Adrenal gland (tissue), 9 donors: ENCODE measurements at regions not wholly inside any gene's neighbourhood (a gene's known extent, or its start where the extent isn't known, plus 50 kb on each side); places are given as distances from the start of the nearest gene placed in this dataset.

Source experiments
- DNase-seq, 7 donors: peaks; one replicate each; pipeline ENCODE4 v3.0.0-alpha.2; 2019 to 2020
- H3K27ac ChIP-seq, 5 donors: fragments of 200-600 bp; sonication (generic) in 4 of 5; 1 replicate in 3 of 5; 2 replicates in 2 of 5; pipeline versions ENCODE4 v1.5.1 to v1.8.0; 2016 to 2020; ENCODE audit warnings: mild to moderate bottlenecking in 1 of 5
- H3K27me3 ChIP-seq: fragments of 200-600 bp; 2 replicates; pipeline ENCODE4 v1.8.0; 2021
- H3K36me3 ChIP-seq, 2 donors: fragments of 200-600 bp; replicated peaks in 1 of 2; 1 replicate in 1 of 2; 2 replicates in 1 of 2; pipeline versions ENCODE4 v1.5.1 to v1.8.0; 2018 to 2022
- H3K4me1 ChIP-seq, 2 donors: fragments of 200-600 bp; replicated peaks in 1 of 2; 1 replicate in 1 of 2; 2 replicates in 1 of 2; pipeline versions ENCODE4 v1.5.1 to v1.8.0; 2018 to 2021
- H3K4me3 ChIP-seq, 4 donors: fragments of 200-600 bp; sonication (generic) in 3 of 4; one replicate each; pipeline ENCODE4 v1.5.1; 2016 to 2018
- H3K9me3 ChIP-seq, 3 donors: fragments of 200-600 bp; sonication (generic) in 1 of 3; replicated peaks in 1 of 3; 1 replicate in 2 of 3; 2 replicates in 1 of 3; pipeline versions ENCODE4 v1.5.1 to v1.8.0; 2016 to 2021
- POLR2A ChIP-seq, 2 donors: fragments of 450-650 bp; IDR thresholded peaks; one replicate each; pipeline ENCODE4 v1.6.1; 2017; ENCODE audit warnings: antibody characterized with exemption in 2 of 2, mild to moderate bottlenecking in 2 of 2, moderate library complexity in 1 of 2
- WGBS, 4 donors: extraction: QIAGEN DNeasy Blood & Tissue Kit in 2 of 4; methylation state at CpG; one replicate each; pipeline versions ENCODE4 v1.1.5 to v1.1.7; 2013 to 2017; 5-methylcytosine and 5-hydroxymethylcytosine counted together
- intact Hi-C, 2 donors: fragments of 100-400 bp; cut with DNase I; formaldehyde crosslinking; loops; one replicate each; pipeline versions ENCODE4 v1.14.1 to v1.15.0; 2022 to 2023
- TF ChIP-seq, protein P1 (sequence below), 6 experiments: fragments of 450-650 bp in 4 of 6; fragments of 200-600 bp in 2 of 6; sonication (generic) in 1 of 6; IDR thresholded peaks; 1 replicate in 5 of 6; 2 replicates in 1 of 6; pipeline versions ENCODE4 v1.5.1 to v1.8.0; 2016 to 2021; ENCODE audit warnings: antibody characterized with exemption in 6 of 6, mild to moderate bottlenecking in 2 of 6, moderate library complexity in 1 of 6
- donor health status: healthy with polysubstance abuse.
- donor health status: Bipolar disorder and iron deficiency.
- donor health status: DM: yes; HTN: yes; CAD: no.
- donor health status: DM: no; HTN: no; CAD: no.
- donor health status: DM: no; HTN: no; CAD: no.

DNA sequence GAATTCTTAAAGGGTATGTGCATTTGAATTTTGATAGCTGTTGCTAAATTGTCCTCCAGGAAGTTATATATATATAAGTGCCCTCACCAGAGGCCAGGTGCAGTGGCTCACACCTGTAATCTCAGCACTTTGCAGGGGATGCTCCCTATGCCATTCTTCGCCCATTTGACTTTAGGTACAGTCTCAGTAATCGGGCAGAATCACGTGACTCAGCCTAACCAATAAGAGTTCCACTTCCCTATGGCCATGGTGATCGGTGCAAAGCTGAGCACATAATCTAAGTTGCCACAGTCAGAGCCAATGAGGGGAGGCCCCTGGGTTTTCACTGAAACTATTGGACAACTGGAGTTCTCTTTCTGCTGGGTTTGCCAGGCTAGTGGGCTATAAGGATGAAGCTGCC is 274.6 kb upstream of the TBX3 start:
- Histone ChIP-seq H3K36me3 (no peaks in the 10 kb centered on the region), H3K4me1 (peaks cover 5 to 9% of the 10 kb centered on the region in 2 donors), H3K27ac (no peak overlapping the region), H3K9me3 (no peaks in the 10 kb centered on the region), H3K4me3 (no peak overlapping the region), H3K27me3 (no peaks in the 10 kb centered on the region)
- intact Hi-C loops: no loop called here
- WGBS, 4 donors: 77 to 99% (median 88%) methylated on average over 4 of the region's 4 CpGs
- DNase-seq: no peak
- no peak for TF ChIP-seq POLR2A (IDR thresholded peaks at IDR 0.05)
- TF ChIP-seq, protein P1, sequence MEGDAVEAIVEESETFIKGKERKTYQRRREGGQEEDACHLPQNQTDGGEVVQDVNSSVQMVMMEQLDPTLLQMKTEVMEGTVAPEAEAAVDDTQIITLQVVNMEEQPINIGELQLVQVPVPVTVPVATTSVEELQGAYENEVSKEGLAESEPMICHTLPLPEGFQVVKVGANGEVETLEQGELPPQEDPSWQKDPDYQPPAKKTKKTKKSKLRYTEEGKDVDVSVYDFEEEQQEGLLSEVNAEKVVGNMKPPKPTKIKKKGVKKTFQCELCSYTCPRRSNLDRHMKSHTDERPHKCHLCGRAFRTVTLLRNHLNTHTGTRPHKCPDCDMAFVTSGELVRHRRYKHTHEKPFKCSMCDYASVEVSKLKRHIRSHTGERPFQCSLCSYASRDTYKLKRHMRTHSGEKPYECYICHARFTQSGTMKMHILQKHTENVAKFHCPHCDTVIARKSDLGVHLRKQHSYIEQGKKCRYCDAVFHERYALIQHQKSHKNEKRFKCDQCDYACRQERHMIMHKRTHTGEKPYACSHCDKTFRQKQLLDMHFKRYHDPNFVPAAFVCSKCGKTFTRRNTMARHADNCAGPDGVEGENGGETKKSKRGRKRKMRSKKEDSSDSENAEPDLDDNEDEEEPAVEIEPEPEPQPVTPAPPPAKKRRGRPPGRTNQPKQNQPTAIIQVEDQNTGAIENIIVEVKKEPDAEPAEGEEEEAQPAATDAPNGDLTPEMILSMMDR (IDR thresholded peaks at IDR 0.05): no peak

DNA sequence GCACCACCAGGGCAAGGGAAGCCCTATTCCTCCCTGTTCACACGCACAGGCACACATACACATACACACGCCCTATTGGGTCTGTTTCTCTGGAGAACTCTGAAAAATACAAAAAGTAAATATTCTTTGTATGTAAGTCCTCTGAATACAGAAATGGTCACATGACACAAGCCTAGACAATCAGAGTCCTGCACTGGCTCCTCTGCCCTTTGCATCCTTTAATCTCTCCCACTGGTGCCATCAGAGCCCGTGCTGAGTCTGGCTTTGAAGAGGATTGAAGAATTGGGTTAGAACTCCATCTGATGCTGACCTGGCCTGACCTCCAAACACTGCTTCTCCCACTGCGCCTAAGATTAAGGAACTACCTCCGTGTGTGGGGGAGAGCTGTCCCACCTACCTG is 273.2 kb upstream of the TBX3 start:
- no peak overlapping the region for H3K27ac ChIP-seq
- no peak overlapping the region for H3K4me3 ChIP-seq
- no peaks in the 10 kb centered on the region for H3K9me3 ChIP-seq
- H3K4me1 ChIP-seq: peaks cover 5 to 16% of the 10 kb centered on the region in 2 donors
- no peaks in the 10 kb centered on the region for H3K27me3 ChIP-seq
- TF ChIP-seq, protein P1 (IDR thresholded peaks at IDR 0.05): no peak
- TF ChIP-seq POLR2A (IDR thresholded peaks at IDR 0.05): no peak
- DNase-seq: no peak
- 84 to 94% (median 89%) methylated on average over 5 of the region's 5 CpGs for WGBS, 4 donors
- intact Hi-C loops: no loop called here
- H3K36me3 ChIP-seq: no peaks in the 10 kb centered on the region

DNA sequence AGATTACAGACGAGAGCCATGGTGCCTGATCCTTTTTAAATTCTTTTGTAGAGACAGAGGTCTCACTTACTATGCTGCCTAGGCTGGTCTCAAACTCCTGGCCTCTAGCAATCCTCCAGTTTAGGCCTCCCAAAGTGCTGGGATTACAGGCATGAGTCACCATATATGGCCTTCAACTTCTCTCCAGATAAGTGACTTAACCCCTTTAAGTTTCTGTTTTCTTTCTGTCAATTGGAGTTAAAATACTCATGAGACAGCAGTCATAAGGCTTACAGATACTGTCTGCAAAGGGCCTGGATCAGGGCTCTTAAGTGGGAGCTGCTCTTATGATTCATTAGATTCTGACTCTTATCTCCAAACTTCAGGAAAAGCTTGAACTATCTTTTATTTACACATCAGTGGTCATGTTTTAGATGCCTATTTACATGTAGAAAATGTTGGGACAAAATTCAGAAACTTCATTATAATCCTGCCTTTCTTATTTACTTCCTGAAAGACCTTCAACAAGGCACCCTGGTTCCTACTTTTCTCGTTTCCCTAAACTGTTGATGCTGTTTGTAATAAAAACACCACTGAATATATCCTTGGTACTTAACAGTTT is 271.5 kb upstream of the TBX3 start:
- TF ChIP-seq, protein P1 (IDR thresholded peaks at IDR 0.05): no peak
- no peak for TF ChIP-seq POLR2A (IDR thresholded peaks at IDR 0.05)
- 55 to 64% (median 60%) methylated on average over 2 of the region's 2 CpGs for WGBS, 4 donors
- intact Hi-C loops: no loop called here
- Histone ChIP-seq H3K27ac (peak overlapping the region in 4 of 5 donors; percentile 12 to 55 (median 42)), H3K36me3 (no peaks in the 10 kb centered on the region), H3K27me3 (no peaks in the 10 kb centered on the region), H3K4me3 (no peak overlapping the region), H3K4me1 (peaks cover 5 to 16% of the 10 kb centered on the region in 2 donors), H3K9me3 (no peaks in the 10 kb centered on the region)
- DNase-seq: peak in 3 of 7 donors; percentile 25 to 31 (median 30)

DNA sequence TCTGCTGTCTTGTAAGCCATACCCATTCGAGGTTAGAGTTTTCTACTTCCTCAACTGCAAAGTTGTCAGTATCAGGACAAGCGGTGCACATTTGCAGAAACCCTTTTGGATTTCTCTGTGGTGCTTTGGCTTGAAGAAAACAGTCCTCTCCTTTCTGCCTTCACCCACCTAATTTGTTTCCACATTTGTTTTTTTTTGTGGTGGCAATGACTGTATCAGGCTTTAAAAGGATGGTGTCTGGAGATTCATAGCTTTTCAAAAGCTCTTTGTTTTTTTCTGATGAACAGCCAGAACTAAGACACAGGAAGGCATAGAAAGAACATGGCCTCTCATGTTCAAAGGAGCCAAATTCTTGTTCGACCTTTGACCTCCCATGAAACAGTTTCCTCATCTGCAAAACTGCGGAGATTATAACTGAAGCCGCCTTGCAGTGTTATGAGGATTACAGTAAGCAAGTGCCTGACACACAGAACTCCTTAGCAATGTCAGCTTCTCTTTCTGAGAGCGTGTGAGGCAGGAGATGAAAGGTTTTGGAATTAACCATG is 270.6 kb upstream of the TBX3 start:
- H3K27me3 ChIP-seq: no peaks in the 10 kb centered on the region
- H3K4me3 ChIP-seq: no peak overlapping the region
- TF ChIP-seq POLR2A (IDR thresholded peaks at IDR 0.05): no peak
- TF ChIP-seq, protein P1 (IDR thresholded peaks at IDR 0.05): no peak
- no peaks in the 10 kb centered on the region for H3K36me3 ChIP-seq
- H3K27ac ChIP-seq: peak overlapping the region in 1 of 5 donors; percentile 55
- peaks cover 5 to 16% of the 10 kb centered on the region in 2 donors for H3K4me1 ChIP-seq
- 81 to 88% (median 87%) methylated on average over 6 of the region's 6 CpGs for WGBS, 4 donors
- H3K9me3 ChIP-seq: no peaks in the 10 kb centered on the region
- no peak for DNase-seq
- intact Hi-C loops: no loop called here
